ENCODE measurements at regions not wholly inside any gene's neighbourhood (a gene's known extent, or its start where the extent isn't known, plus 50 kb on each side); places are given as distances from the start of the nearest gene placed in this dataset.

DNA sequence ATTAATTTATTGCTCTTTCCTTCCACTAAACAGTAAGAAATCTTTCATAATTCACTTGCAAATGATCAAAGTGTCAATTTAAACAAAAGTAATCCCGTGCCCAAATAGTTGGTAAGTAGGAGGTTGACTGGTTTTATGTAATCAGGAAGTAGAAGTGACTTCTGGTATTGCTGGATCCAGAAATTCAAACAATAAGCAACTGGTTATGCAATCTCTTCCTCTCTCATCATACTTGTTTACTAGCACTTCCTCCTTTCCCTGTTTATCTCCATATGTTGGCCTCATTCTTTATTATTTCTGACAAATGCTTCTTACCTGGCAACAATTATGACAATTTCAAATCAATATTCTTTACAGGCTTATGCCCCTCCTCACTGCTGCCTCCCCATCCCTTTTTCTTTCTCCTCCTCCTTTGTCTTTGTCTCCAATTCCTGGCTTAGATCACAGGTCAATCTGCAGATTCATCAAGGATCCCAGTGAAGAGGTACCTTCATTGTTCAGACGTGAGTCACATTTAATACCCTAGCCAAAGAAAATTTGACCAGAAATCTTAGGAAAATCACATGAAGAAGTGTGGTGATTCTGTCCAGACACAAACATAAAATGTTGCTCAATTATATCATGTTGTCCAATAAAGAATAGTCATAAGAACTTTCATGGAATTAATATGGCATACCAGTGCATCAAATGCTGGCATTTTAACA lies 323.2 kb upstream of the PCDH7 start:
- TF ChIP-seq, protein P1, sequence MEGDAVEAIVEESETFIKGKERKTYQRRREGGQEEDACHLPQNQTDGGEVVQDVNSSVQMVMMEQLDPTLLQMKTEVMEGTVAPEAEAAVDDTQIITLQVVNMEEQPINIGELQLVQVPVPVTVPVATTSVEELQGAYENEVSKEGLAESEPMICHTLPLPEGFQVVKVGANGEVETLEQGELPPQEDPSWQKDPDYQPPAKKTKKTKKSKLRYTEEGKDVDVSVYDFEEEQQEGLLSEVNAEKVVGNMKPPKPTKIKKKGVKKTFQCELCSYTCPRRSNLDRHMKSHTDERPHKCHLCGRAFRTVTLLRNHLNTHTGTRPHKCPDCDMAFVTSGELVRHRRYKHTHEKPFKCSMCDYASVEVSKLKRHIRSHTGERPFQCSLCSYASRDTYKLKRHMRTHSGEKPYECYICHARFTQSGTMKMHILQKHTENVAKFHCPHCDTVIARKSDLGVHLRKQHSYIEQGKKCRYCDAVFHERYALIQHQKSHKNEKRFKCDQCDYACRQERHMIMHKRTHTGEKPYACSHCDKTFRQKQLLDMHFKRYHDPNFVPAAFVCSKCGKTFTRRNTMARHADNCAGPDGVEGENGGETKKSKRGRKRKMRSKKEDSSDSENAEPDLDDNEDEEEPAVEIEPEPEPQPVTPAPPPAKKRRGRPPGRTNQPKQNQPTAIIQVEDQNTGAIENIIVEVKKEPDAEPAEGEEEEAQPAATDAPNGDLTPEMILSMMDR (IDR thresholded peaks at IDR 0.05), result no peak
- no peak for TF ChIP-seq POLR2A (IDR thresholded peaks at IDR 0.05)

All from adrenal gland (tissue), 5 donors.